Glomerular endothelial cell (primary cell): ENCODE measurements at regions not wholly inside any gene's neighbourhood (a gene's known extent, or its start where the extent isn't known, plus 50 kb on each side); places are given as distances from the start of the nearest gene placed in this dataset.
"Not testable (repeated sequence)": the region's sequence is repeated elsewhere in the genome, so short reads cannot be mapped to it uniquely, and the experiment has no call there.

ENCODE experiments used
- DNase-seq: peaks from one replicate; pipeline ENCODE4 v3.0.0-alpha.2; 2011; ENCODE audit warnings: low read depth, low spot score; ENCODE audit errors: extremely low read depth

- DNase-seq, result no peak
Measured at GRCh38 chr6:81929828-81930227, 177.3 kb upstream of the TENT5A start.

GRCh38 chr6:81925201-81925600 lies 172.7 kb upstream of the TENT5A start:
- no peak for DNase-seq

- DNase-seq, result no peak
Measured at GRCh38 chr6:81909981-81910900, 157.8 kb upstream of the TENT5A start.

GRCh38 chr6:81909162-81909561 lies 156.7 kb upstream of the TENT5A start:
- no peak for DNase-seq

GRCh38 chr6:81906709-81907204 lies 154.3 kb upstream of the TENT5A start:
- DNase-seq, result no peak

- DNase-seq, result no peak
Measured at GRCh38 chr6:81906041-81906440, 153.6 kb upstream of the TENT5A start.

GRCh38 chr6:81901551-81901966 lies 149.1 kb upstream of the TENT5A start:
- DNase-seq, result no peak

GRCh38 chr6:81900616-81901015 lies 148.1 kb upstream of the TENT5A start:
- DNase-seq, result no peak

- DNase-seq, result no peak
Measured at GRCh38 chr6:81897793-81898192, 145.3 kb upstream of the TENT5A start.

GRCh38 chr6:81896525-81897503 lies 144.3 kb upstream of the TENT5A start:
- no peak for DNase-seq

GRCh38 chr6:81895511-81896185 lies 143.2 kb upstream of the TENT5A start:
- DNase-seq, result no peak

- no peak for DNase-seq
Measured at GRCh38 chr6:81894788-81895271, 142.3 kb upstream of the TENT5A start.

GRCh38 chr6:81894306-81894705 lies 141.8 kb upstream of the TENT5A start:
- no peak for DNase-seq

GRCh38 chr6:81892891-81893290 lies 140.4 kb upstream of the TENT5A start:
- DNase-seq, result no peak

GRCh38 chr6:81891874-81892273 lies 139.4 kb upstream of the TENT5A start:
- no peak for DNase-seq

- no peak for DNase-seq
Measured at GRCh38 chr6:81890846-81891245, 138.4 kb upstream of the TENT5A start.

- no peak for DNase-seq
Measured at GRCh38 chr6:81889377-81890053, 137.0 kb upstream of the TENT5A start.

GRCh38 chr6:81886909-81887308 lies 134.4 kb upstream of the TENT5A start:
- DNase-seq, result not testable (repeated sequence)

GRCh38 chr6:81886157-81886556 lies 133.7 kb upstream of the TENT5A start:
- no peak for DNase-seq

GRCh38 chr6:81881660-81882059 lies 129.2 kb upstream of the TENT5A start:
- DNase-seq, result no peak
